ENCODE measurements at regions not wholly inside any gene's neighbourhood (a gene's known extent, or its start where the extent isn't known, plus 50 kb on each side); places are given as distances from the start of the nearest gene placed in this dataset.

GRCh38 chr2:108067820-108068405, 81.6 kb downstream of the SLC5A7 start:
- no peak overlapping the region for H3K4me3 ChIP-seq (ENCODE audit: low read depth, low read length)
- in situ Hi-C loops (cut with HindIII; ENCODE audit: low sequenced_read_pairs), result no loop called here
- TF ChIP-seq CTCF (IDR thresholded peaks at IDR 0.05; ENCODE audit: low read depth, low read length, missing control alignments), result no peak
- DNase-seq (ENCODE audit: low read depth), result no peak

- H3K4me3 ChIP-seq (ENCODE audit: low read depth, low read length), result no peak overlapping the region
- peak; percentile 10 for TF ChIP-seq CTCF (IDR thresholded peaks at IDR 0.05; ENCODE audit: low read depth, low read length, missing control alignments)
- DNase-seq (ENCODE audit: low read depth), result no peak
- in situ Hi-C loops (cut with HindIII; ENCODE audit: low sequenced_read_pairs), result no loop called here
These were observed 83.4 kb downstream of the SLC5A7 start for GRCh38 chr2:108069515-108070310.

- DNase-seq (ENCODE audit: low read depth), result no peak
- TF ChIP-seq CTCF (IDR thresholded peaks at IDR 0.05; ENCODE audit: low read depth, low read length, missing control alignments), result no peak
- H3K4me3 ChIP-seq (ENCODE audit: low read depth, low read length), result no peak overlapping the region
- in situ Hi-C loops (cut with HindIII; ENCODE audit: low sequenced_read_pairs), result no loop called here
These were observed 87.2 kb downstream of the SLC5A7 start for GRCh38 chr2:108073415-108074072.

GRCh38 chr2:108074150-108074549, 87.8 kb downstream of the SLC5A7 start:
- in situ Hi-C loops (cut with HindIII; ENCODE audit: low sequenced_read_pairs), result no loop called here

GRCh38 chr2:108074946-108075345, 88.6 kb downstream of the SLC5A7 start:
- in situ Hi-C loops (cut with HindIII; ENCODE audit: low sequenced_read_pairs), result no loop called here
- no peak overlapping the region for H3K4me3 ChIP-seq (ENCODE audit: low read depth, low read length)
- TF ChIP-seq CTCF (IDR thresholded peaks at IDR 0.05; ENCODE audit: low read depth, low read length, missing control alignments), result no peak
- DNase-seq (ENCODE audit: low read depth), result no peak

More at GRCh38 chr2:108074150-108074549, 87.8 kb downstream of the SLC5A7 start:
- no peak for DNase-seq (ENCODE audit: low read depth)
- no peak for TF ChIP-seq CTCF (IDR thresholded peaks at IDR 0.05; ENCODE audit: low read depth, low read length, missing control alignments)
- H3K4me3 ChIP-seq (ENCODE audit: low read depth, low read length), result no peak overlapping the region

GRCh38 chr2:108076527-108076926, 90.2 kb downstream of the SLC5A7 start:
- in situ Hi-C loops (cut with HindIII; ENCODE audit: low sequenced_read_pairs), result no loop called here
- TF ChIP-seq CTCF (IDR thresholded peaks at IDR 0.05; ENCODE audit: low read depth, low read length, missing control alignments), result no peak
- H3K4me3 ChIP-seq (ENCODE audit: low read depth, low read length), result no peak overlapping the region
- DNase-seq (ENCODE audit: low read depth), result no peak

Data from astrocyte of the cerebellum (primary cell).